ENCODE measurements at regions not wholly inside any gene's neighbourhood (a gene's known extent, or its start where the extent isn't known, plus 50 kb on each side); places are given as distances from the start of the nearest gene placed in this dataset.

DNA sequence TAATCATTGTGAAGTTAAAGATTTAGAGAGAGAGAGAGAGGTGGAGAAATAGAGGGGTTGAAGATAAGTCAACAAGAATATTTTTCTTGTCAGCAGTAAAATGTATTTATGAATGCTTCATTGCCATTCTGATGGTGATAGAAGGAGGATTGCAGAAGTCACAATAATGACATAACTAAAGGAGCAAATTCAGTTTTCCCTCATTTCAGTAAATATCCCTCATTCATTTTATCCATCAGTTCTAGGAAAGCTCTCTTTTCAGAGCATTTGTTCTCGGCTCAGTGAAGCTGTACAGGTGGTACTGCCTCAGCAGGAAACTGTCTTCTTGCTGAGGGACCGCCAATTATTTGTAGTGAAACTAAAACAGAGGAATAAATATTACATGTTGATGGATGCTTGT, 681.4 kb downstream of the CETN3 start:
- TF ChIP-seq, protein P1, sequence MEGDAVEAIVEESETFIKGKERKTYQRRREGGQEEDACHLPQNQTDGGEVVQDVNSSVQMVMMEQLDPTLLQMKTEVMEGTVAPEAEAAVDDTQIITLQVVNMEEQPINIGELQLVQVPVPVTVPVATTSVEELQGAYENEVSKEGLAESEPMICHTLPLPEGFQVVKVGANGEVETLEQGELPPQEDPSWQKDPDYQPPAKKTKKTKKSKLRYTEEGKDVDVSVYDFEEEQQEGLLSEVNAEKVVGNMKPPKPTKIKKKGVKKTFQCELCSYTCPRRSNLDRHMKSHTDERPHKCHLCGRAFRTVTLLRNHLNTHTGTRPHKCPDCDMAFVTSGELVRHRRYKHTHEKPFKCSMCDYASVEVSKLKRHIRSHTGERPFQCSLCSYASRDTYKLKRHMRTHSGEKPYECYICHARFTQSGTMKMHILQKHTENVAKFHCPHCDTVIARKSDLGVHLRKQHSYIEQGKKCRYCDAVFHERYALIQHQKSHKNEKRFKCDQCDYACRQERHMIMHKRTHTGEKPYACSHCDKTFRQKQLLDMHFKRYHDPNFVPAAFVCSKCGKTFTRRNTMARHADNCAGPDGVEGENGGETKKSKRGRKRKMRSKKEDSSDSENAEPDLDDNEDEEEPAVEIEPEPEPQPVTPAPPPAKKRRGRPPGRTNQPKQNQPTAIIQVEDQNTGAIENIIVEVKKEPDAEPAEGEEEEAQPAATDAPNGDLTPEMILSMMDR (IDR thresholded peaks at IDR 0.05; ENCODE audit: insufficient read depth, low read length) = no peak
- no peak for TF ChIP-seq GABPA (IDR thresholded peaks at IDR 0.05; ENCODE audit: low read depth)
- TF ChIP-seq, protein P2, sequence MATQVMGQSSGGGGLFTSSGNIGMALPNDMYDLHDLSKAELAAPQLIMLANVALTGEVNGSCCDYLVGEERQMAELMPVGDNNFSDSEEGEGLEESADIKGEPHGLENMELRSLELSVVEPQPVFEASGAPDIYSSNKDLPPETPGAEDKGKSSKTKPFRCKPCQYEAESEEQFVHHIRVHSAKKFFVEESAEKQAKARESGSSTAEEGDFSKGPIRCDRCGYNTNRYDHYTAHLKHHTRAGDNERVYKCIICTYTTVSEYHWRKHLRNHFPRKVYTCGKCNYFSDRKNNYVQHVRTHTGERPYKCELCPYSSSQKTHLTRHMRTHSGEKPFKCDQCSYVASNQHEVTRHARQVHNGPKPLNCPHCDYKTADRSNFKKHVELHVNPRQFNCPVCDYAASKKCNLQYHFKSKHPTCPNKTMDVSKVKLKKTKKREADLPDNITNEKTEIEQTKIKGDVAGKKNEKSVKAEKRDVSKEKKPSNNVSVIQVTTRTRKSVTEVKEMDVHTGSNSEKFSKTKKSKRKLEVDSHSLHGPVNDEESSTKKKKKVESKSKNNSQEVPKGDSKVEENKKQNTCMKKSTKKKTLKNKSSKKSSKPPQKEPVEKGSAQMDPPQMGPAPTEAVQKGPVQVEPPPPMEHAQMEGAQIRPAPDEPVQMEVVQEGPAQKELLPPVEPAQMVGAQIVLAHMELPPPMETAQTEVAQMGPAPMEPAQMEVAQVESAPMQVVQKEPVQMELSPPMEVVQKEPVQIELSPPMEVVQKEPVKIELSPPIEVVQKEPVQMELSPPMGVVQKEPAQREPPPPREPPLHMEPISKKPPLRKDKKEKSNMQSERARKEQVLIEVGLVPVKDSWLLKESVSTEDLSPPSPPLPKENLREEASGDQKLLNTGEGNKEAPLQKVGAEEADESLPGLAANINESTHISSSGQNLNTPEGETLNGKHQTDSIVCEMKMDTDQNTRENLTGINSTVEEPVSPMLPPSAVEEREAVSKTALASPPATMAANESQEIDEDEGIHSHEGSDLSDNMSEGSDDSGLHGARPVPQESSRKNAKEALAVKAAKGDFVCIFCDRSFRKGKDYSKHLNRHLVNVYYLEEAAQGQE (IDR thresholded peaks at IDR 0.05; ENCODE audit: insufficient replicate concordance, low read depth) = no peak
